Lower lobe of right lung (tissue), 2 donors: ENCODE measurements at regions not wholly inside any gene's neighbourhood (a gene's known extent, or its start where the extent isn't known, plus 50 kb on each side); places are given as distances from the start of the nearest gene placed in this dataset.

ENCODE experiments used
- ATAC-seq, 2 donors: fragments of 200-7000 bp; cut with Tn5 transposase; one replicate each; pipeline ENCODE4 v1.9.1; 2020 to 2022; ENCODE audit warnings: mild to moderate bottlenecking in 2 of 2, moderate library complexity in 2 of 2
- DNase-seq: peaks from one replicate; pipeline ENCODE4 v3.0.0-alpha.2; 2020
- H3K27ac ChIP-seq: fragments of 200-600 bp; one replicate; pipeline ENCODE4 v1.8.0; 2022
- H3K27me3 ChIP-seq: fragments of 200-600 bp; one replicate; pipeline ENCODE4 v1.8.0; 2022; ENCODE audit warnings: low read depth
- H3K36me3 ChIP-seq: fragments of 200-600 bp; one replicate; pipeline ENCODE4 v1.8.0; 2022; ENCODE audit warnings: mild to moderate bottlenecking
- H3K4me1 ChIP-seq: fragments of 200-600 bp; one replicate; pipeline ENCODE4 v1.8.0; 2022
- H3K4me3 ChIP-seq: fragments of 200-600 bp; one replicate; pipeline ENCODE4 v1.8.0; 2022; ENCODE audit warnings: mild to moderate bottlenecking
- H3K9me3 ChIP-seq: fragments of 200-600 bp; one replicate; pipeline ENCODE4 v1.8.0; 2022
- CTCF ChIP-seq: fragments of 200-600 bp; IDR thresholded peaks from one replicate; pipeline ENCODE4 v1.8.0; 2022; ENCODE audit warnings: antibody characterized with exemption, mild to moderate bottlenecking
- intact Hi-C: fragments of 100-400 bp; cut with DNase I; formaldehyde crosslinking; loops from one replicate; pipeline ENCODE4 v1.11.0; 2022
- donor health status: DM: no; HTN: yes; CAD: no; lungs with severe emphysema.

- ATAC-seq (no peak), DNase-seq (no peak)
- no peaks in the 10 kb centered on the region for H3K4me1 ChIP-seq
- H3K27me3 ChIP-seq, result no peaks in the 10 kb centered on the region
- intact Hi-C loops, result no loop called here
- TF ChIP-seq CTCF, result no peak
- H3K4me3 ChIP-seq, result no peak overlapping the region
- no peak overlapping the region for H3K27ac ChIP-seq
- no peaks in the 10 kb centered on the region for H3K9me3 ChIP-seq
- H3K36me3 ChIP-seq, result no peaks in the 10 kb centered on the region
These were observed 390.8 kb upstream of the HS3ST5 start for GRCh38 chr6:114733596-114733995.

- no peak overlapping the region for H3K4me3 ChIP-seq
- DNase-seq (no peak), ATAC-seq (no peak)
- no peak for TF ChIP-seq CTCF
- H3K27me3 ChIP-seq, result no peaks in the 10 kb centered on the region
- intact Hi-C loops, result no loop called here
- no peak overlapping the region for H3K27ac ChIP-seq
- H3K9me3 ChIP-seq, result no peaks in the 10 kb centered on the region
- H3K36me3 ChIP-seq, result no peaks in the 10 kb centered on the region
- no peaks in the 10 kb centered on the region for H3K4me1 ChIP-seq
These were observed 376.0 kb upstream of the HS3ST5 start for GRCh38 chr6:114718716-114719270.

GRCh38 chr6:114718186-114718585 is 375.4 kb upstream of the HS3ST5 start:
- Histone ChIP-seq H3K27ac (no peak overlapping the region), H3K27me3 (no peaks in the 10 kb centered on the region), H3K9me3 (no peaks in the 10 kb centered on the region), H3K4me1 (no peaks in the 10 kb centered on the region), H3K4me3 (no peak overlapping the region), H3K36me3 (no peaks in the 10 kb centered on the region)
- intact Hi-C loops, result no loop called here
- DNase-seq (no peak), ATAC-seq (no peak)
- TF ChIP-seq CTCF, result no peak

- intact Hi-C loops, result no loop called here
- no peak for TF ChIP-seq CTCF
These were observed 372.1 kb upstream of the HS3ST5 start for GRCh38 chr6:114714836-114715507.

GRCh38 chr6:114713690-114714089 is 370.9 kb upstream of the HS3ST5 start:
- ATAC-seq (no peak), DNase-seq (no peak)
- H3K4me1 ChIP-seq, result no peaks in the 10 kb centered on the region
- H3K4me3 ChIP-seq, result no peak overlapping the region
- no peak overlapping the region for H3K27ac ChIP-seq
- no peak for TF ChIP-seq CTCF
- H3K36me3 ChIP-seq, result no peaks in the 10 kb centered on the region
- intact Hi-C loops, result no loop called here
- no peaks in the 10 kb centered on the region for H3K27me3 ChIP-seq
- H3K9me3 ChIP-seq, result no peaks in the 10 kb centered on the region

More at GRCh38 chr6:114714836-114715507, 372.1 kb upstream of the HS3ST5 start:
- Histone ChIP-seq H3K27me3 (no peaks in the 10 kb centered on the region), H3K36me3 (no peaks in the 10 kb centered on the region), H3K9me3 (no peaks in the 10 kb centered on the region), H3K4me1 (no peaks in the 10 kb centered on the region), H3K27ac (no peak overlapping the region), H3K4me3 (no peak overlapping the region)
- DNase-seq (no peak), ATAC-seq (no peak)
